ENCODE measurements at regions not wholly inside any gene's neighbourhood (a gene's known extent, or its start where the extent isn't known, plus 50 kb on each side); places are given as distances from the start of the nearest gene placed in this dataset.
"Not testable (repeated sequence)": the region's sequence is repeated elsewhere in the genome, so short reads cannot be mapped to it uniquely, and the experiment has no call there.

- Histone ChIP-seq H3K27ac (ENCODE audit: low read depth, low read length) (no peak overlapping the region), H3K36me3 (ENCODE audit: control insufficient read depth, insufficient read depth, low read length) (no peaks in the 10 kb centered on the region), H3K9me3 (ENCODE audit: control insufficient read depth, insufficient read depth, low read length) (no peaks in the 10 kb centered on the region), H3K4me1 (ENCODE audit: control insufficient read depth, insufficient read depth, low read length) (peaks cover 18% of the 10 kb centered on the region), H3K27me3 (ENCODE audit: control insufficient read depth, insufficient read depth, low read length) (peaks cover 13% of the 10 kb centered on the region), H3K4me3 (ENCODE audit: low read depth, low read length) (no peak overlapping the region)
- WGBS (ENCODE audit: insufficient coverage) = 100% methylated on average over 1 of the region's 1 CpG
- no peak for DNase-seq (ENCODE audit: low read depth in 4 of 6, low spot score in 6 of 6)
Measured at GRCh38 chr22:27101288-27101687, 443.9 kb downstream of the MIAT start.

- Histone ChIP-seq H3K27ac (ENCODE audit: low read depth, low read length) (no peak overlapping the region), H3K9me3 (ENCODE audit: control insufficient read depth, insufficient read depth, low read length) (no peaks in the 10 kb centered on the region), H3K36me3 (ENCODE audit: control insufficient read depth, insufficient read depth, low read length) (no peaks in the 10 kb centered on the region), H3K4me3 (ENCODE audit: low read depth, low read length) (no peak overlapping the region), H3K27me3 (ENCODE audit: control insufficient read depth, insufficient read depth, low read length) (peaks cover 13% of the 10 kb centered on the region), H3K4me1 (ENCODE audit: control insufficient read depth, insufficient read depth, low read length) (peaks cover 29% of the 10 kb centered on the region)
- DNase-seq (ENCODE audit: low read depth in 4 of 6, low spot score in 6 of 6) = no peak
- WGBS (ENCODE audit: insufficient coverage) = 0% methylated on average over 1 of the region's 3 CpGs
Measured at GRCh38 chr22:27104449-27104848, 447.1 kb downstream of the MIAT start.

- WGBS (ENCODE audit: insufficient coverage) = 80% methylated on average over 6 of the region's 11 CpGs
- peaks cover 23% of the 10 kb centered on the region for H3K4me1 ChIP-seq (ENCODE audit: control insufficient read depth, insufficient read depth, low read length)
Measured at GRCh38 chr22:27105142-27106025, 448.0 kb downstream of the MIAT start.

GRCh38 chr22:27106985-27107384, 449.6 kb downstream of the MIAT start:
- peak in 1 of 6 donors; percentile 71 for DNase-seq (ENCODE audit: low read depth in 4 of 6, low spot score in 6 of 6)
- Histone ChIP-seq H3K27ac (ENCODE audit: low read depth, low read length) (peak overlapping the region; percentile 15), H3K4me3 (ENCODE audit: low read depth, low read length) (no peak overlapping the region), H3K9me3 (ENCODE audit: control insufficient read depth, insufficient read depth, low read length) (no peaks in the 10 kb centered on the region), H3K27me3 (ENCODE audit: control insufficient read depth, insufficient read depth, low read length) (peaks cover 8% of the 10 kb centered on the region), H3K4me1 (ENCODE audit: control insufficient read depth, insufficient read depth, low read length) (peaks cover 29% of the 10 kb centered on the region), H3K36me3 (ENCODE audit: control insufficient read depth, insufficient read depth, low read length) (no peaks in the 10 kb centered on the region)
- 75% methylated on average over 4 of the region's 4 CpGs for WGBS (ENCODE audit: insufficient coverage)

More at GRCh38 chr22:27105142-27106025, 448.0 kb downstream of the MIAT start:
- peak overlapping the region; percentile 40 for H3K27ac ChIP-seq (ENCODE audit: low read depth, low read length)
- no peak overlapping the region for H3K4me3 ChIP-seq (ENCODE audit: low read depth, low read length)
- peak in 1 of 6 donors; percentile 47 for DNase-seq (ENCODE audit: low read depth in 4 of 6, low spot score in 6 of 6)
- no peaks in the 10 kb centered on the region for H3K9me3 ChIP-seq (ENCODE audit: control insufficient read depth, insufficient read depth, low read length)
- no peaks in the 10 kb centered on the region for H3K36me3 ChIP-seq (ENCODE audit: control insufficient read depth, insufficient read depth, low read length)
- H3K27me3 ChIP-seq (ENCODE audit: control insufficient read depth, insufficient read depth, low read length) = peaks cover 12% of the 10 kb centered on the region

- H3K9me3 ChIP-seq (ENCODE audit: control insufficient read depth, insufficient read depth, low read length) = no peaks in the 10 kb centered on the region
- no peak overlapping the region for H3K27ac ChIP-seq (ENCODE audit: low read depth, low read length)
Measured at GRCh38 chr22:27107386-27107785, 450.0 kb downstream of the MIAT start.

GRCh38 chr22:27107824-27108223, 450.4 kb downstream of the MIAT start:
- H3K9me3 ChIP-seq (ENCODE audit: control insufficient read depth, insufficient read depth, low read length) = no peaks in the 10 kb centered on the region
- 50% methylated on average over 2 of the region's 2 CpGs for WGBS (ENCODE audit: insufficient coverage)
- peak overlapping the region; percentile 7 for H3K27ac ChIP-seq (ENCODE audit: low read depth, low read length)
- peaks cover 5% of the 10 kb centered on the region for H3K27me3 ChIP-seq (ENCODE audit: control insufficient read depth, insufficient read depth, low read length)
- H3K36me3 ChIP-seq (ENCODE audit: control insufficient read depth, insufficient read depth, low read length) = no peaks in the 10 kb centered on the region
- H3K4me1 ChIP-seq (ENCODE audit: control insufficient read depth, insufficient read depth, low read length) = peaks cover 30% of the 10 kb centered on the region
- no peak overlapping the region for H3K4me3 ChIP-seq (ENCODE audit: low read depth, low read length)
- peak in 1 of 6 donors; percentile 74 for DNase-seq (ENCODE audit: low read depth in 4 of 6, low spot score in 6 of 6)

More at GRCh38 chr22:27107386-27107785, 450.0 kb downstream of the MIAT start:
- Histone ChIP-seq H3K27me3 (ENCODE audit: control insufficient read depth, insufficient read depth, low read length) (peaks cover 7% of the 10 kb centered on the region), H3K36me3 (ENCODE audit: control insufficient read depth, insufficient read depth, low read length) (no peaks in the 10 kb centered on the region), H3K4me1 (ENCODE audit: control insufficient read depth, insufficient read depth, low read length) (peaks cover 29% of the 10 kb centered on the region), H3K4me3 (ENCODE audit: low read depth, low read length) (no peak overlapping the region)
- no CpG with 5 or more reads among the region's 2 CpGs for WGBS (ENCODE audit: insufficient coverage)
- no peak for DNase-seq (ENCODE audit: low read depth in 4 of 6, low spot score in 6 of 6)

GRCh38 chr22:27108425-27109114, 451.2 kb downstream of the MIAT start:
- H3K27me3 ChIP-seq (ENCODE audit: control insufficient read depth, insufficient read depth, low read length) = peaks cover 5% of the 10 kb centered on the region
- peak in 2 of 6 donors; percentile 75 to 89 for DNase-seq (ENCODE audit: low read depth in 4 of 6, low spot score in 6 of 6)
- H3K27ac ChIP-seq (ENCODE audit: low read depth, low read length) = peak overlapping the region; percentile 61
- 15% methylated on average over 15 of the region's 20 CpGs for WGBS (ENCODE audit: insufficient coverage)
- peaks cover 38% of the 10 kb centered on the region for H3K4me1 ChIP-seq (ENCODE audit: control insufficient read depth, insufficient read depth, low read length)
- no peaks in the 10 kb centered on the region for H3K36me3 ChIP-seq (ENCODE audit: control insufficient read depth, insufficient read depth, low read length)
- H3K4me3 ChIP-seq (ENCODE audit: low read depth, low read length) = no peak overlapping the region
- H3K9me3 ChIP-seq (ENCODE audit: control insufficient read depth, insufficient read depth, low read length) = no peaks in the 10 kb centered on the region

- not testable (repeated sequence) for H3K4me3 ChIP-seq (ENCODE audit: low read depth, low read length); H3K27me3 ChIP-seq (ENCODE audit: control insufficient read depth, insufficient read depth, low read length); H3K36me3 ChIP-seq (ENCODE audit: control insufficient read depth, insufficient read depth, low read length); H3K27ac ChIP-seq (ENCODE audit: low read depth, low read length); H3K9me3 ChIP-seq (ENCODE audit: control insufficient read depth, insufficient read depth, low read length); DNase-seq (ENCODE audit: low read depth in 4 of 6, low spot score in 6 of 6)
- peaks cover 38% of the 10 kb centered on the region for H3K4me1 ChIP-seq (ENCODE audit: control insufficient read depth, insufficient read depth, low read length)
- WGBS (ENCODE audit: insufficient coverage) = no CpG with 5 or more reads among the region's 2 CpGs
Measured at GRCh38 chr22:27109406-27109805, 452.0 kb downstream of the MIAT start.

- Histone ChIP-seq H3K4me1 (ENCODE audit: control insufficient read depth, insufficient read depth, low read length) (peaks cover 38% of the 10 kb centered on the region), H3K27ac (ENCODE audit: low read depth, low read length) (peak overlapping the region; percentile 64), H3K9me3 (ENCODE audit: control insufficient read depth, insufficient read depth, low read length) (no peaks in the 10 kb centered on the region), H3K36me3 (ENCODE audit: control insufficient read depth, insufficient read depth, low read length) (no peaks in the 10 kb centered on the region), H3K4me3 (ENCODE audit: low read depth, low read length) (no peak overlapping the region), H3K27me3 (ENCODE audit: control insufficient read depth, insufficient read depth, low read length) (no peaks in the 10 kb centered on the region)
- peak in 2 of 6 donors; percentile 71 to 86 for DNase-seq (ENCODE audit: low read depth in 4 of 6, low spot score in 6 of 6)
- 31% methylated on average over 8 of the region's 12 CpGs for WGBS (ENCODE audit: insufficient coverage)
Measured at GRCh38 chr22:27110665-27111451, 453.5 kb downstream of the MIAT start.

All from spinal cord (tissue), 9 donors.